Endothelial cell of umbilical vein (primary cell): ENCODE measurements at regions not wholly inside any gene's neighbourhood (a gene's known extent, or its start where the extent isn't known, plus 50 kb on each side); places are given as distances from the start of the nearest gene placed in this dataset.

ENCODE experiments used
- BruUV-seq: library from RNA; stranded (reverse); fragments of 400-500 nt; replicated peaks from 2 replicates; lab custom pipeline; 2021; lab: Mats Ljungman, UMichigan
- CTCF ChIA-PET: fragments of 300-600, 350-600 bp; sonication (Branson Sonifier 250); formaldehyde crosslinking; loops from one replicate; lab custom pipeline; 2021; ENCODE audit warnings: antibody characterized with exemption, inconsistent platforms; lab: Charles Lee
- POLR2A ChIA-PET: fragments of 300-600, 350-600 bp; sonication (Branson Sonifier 250); formaldehyde crosslinking; loops from one replicate; lab custom pipeline; 2021; ENCODE audit warnings: antibody characterized with exemption, inconsistent platforms; lab: Charles Lee
- DNase-seq: peaks from one replicate; pipeline ENCODE4 v3.0.0-alpha.2; 2011; ENCODE audit warnings: low read depth, low spot score
- FAIRE-seq: peaks from 2 replicates; lab custom pipeline; 2011; peaks lifted over from hg19 to GRCh38; lab: Jason Lieb, UNC
- H2AFZ ChIP-seq: 2 replicates; pipeline ENCODE4 v1.6.0; 2012; ENCODE audit warnings: low read depth, low read length, control low read depth, inconsistent platforms
- H3K27ac ChIP-seq: 2 replicates; pipeline ENCODE4 v1.5.1; 2011; ENCODE audit warnings: low read depth, mild to moderate bottlenecking, control low read depth, low read length, moderate library complexity; ENCODE audit not compliant: insufficient read depth
- H3K27me3 ChIP-seq, 2 experiments: 2 replicates each; pipeline versions ENCODE4 v1.6.0 to v1.6.1; 2011; ENCODE audit warnings: low read length in 2 of 2, mixed read lengths in 1 of 2; ENCODE audit not compliant: control insufficient read depth in 2 of 2, insufficient read depth in 2 of 2
- H3K36me3 ChIP-seq, 2 experiments: 2 replicates in 1 of 2; 3 replicates in 1 of 2; pipeline ENCODE4 v1.5.1; 2011; ENCODE audit warnings: low read length in 2 of 2, mild to moderate bottlenecking in 1 of 2, moderate library complexity in 1 of 2; ENCODE audit not compliant: control insufficient read depth in 2 of 2, insufficient read depth in 2 of 2; ENCODE audit errors: extremely low read depth in 1 of 2
- H3K4me1 ChIP-seq: 3 replicates; pipeline ENCODE4 v1.5.1; 2011; ENCODE audit warnings: mild to moderate bottlenecking, low read length; ENCODE audit not compliant: control insufficient read depth, insufficient read depth; ENCODE audit errors: extremely low read depth
- H3K4me2 ChIP-seq: 2 replicates; pipeline ENCODE4 v1.6.1; 2011; ENCODE audit warnings: low read length, control low read depth, mixed read lengths; ENCODE audit not compliant: insufficient read depth
- H3K4me3 ChIP-seq, 3 experiments: fragments of 200-600 bp in 1 of 3; sonication (generic), shearing (Covaris generic) in 1 of 3; replicated peaks in 1 of 3; 2 replicates each; pipeline ENCODE4 v1.5.1; 2011 to 2016; ENCODE audit warnings: control low read depth in 3 of 3, low read length in 3 of 3, mild to moderate bottlenecking in 2 of 3, inconsistent platforms in 1 of 3, low read depth in 1 of 3, moderate library complexity in 1 of 3; ENCODE audit not compliant: insufficient read depth in 1 of 3
- H3K79me2 ChIP-seq: 2 replicates; pipeline ENCODE4 v1.6.0; 2012; ENCODE audit warnings: low read length, inconsistent platforms; ENCODE audit not compliant: control insufficient read depth, insufficient read depth
- H3K9ac ChIP-seq: replicated peaks from 2 replicates; pipeline ENCODE3; 2011; ENCODE audit warnings: low read length, control low read depth; ENCODE audit not compliant: insufficient read depth; ENCODE audit errors: extremely low read depth
- H3K9me1 ChIP-seq: replicated peaks from 3 replicates; pipeline ENCODE4 v1.6.0; 2011; ENCODE audit warnings: mild to moderate bottlenecking, low read length; ENCODE audit not compliant: control insufficient read depth, insufficient read depth; ENCODE audit errors: extremely low read depth
- H3K9me3 ChIP-seq: replicated peaks from 2 replicates; pipeline ENCODE4 v1.5.1; 2012; ENCODE audit warnings: low read length, inconsistent platforms; ENCODE audit not compliant: control insufficient read depth, insufficient read depth
- H4K20me1 ChIP-seq: replicated peaks from 2 replicates; pipeline ENCODE3; 2011; ENCODE audit warnings: mild to moderate bottlenecking, low read length; ENCODE audit not compliant: control insufficient read depth, insufficient read depth; ENCODE audit errors: extremely low read depth
- EZH2 ChIP-seq: IDR thresholded peaks from 2 replicates; pipeline ENCODE4 v1.6.1; 2012; ENCODE audit warnings: borderline replicate concordance, low read depth, mild to moderate bottlenecking, moderate library complexity, low read length, inconsistent platforms; ENCODE audit not compliant: severe bottlenecking
- FOS ChIP-seq: IDR thresholded peaks from 2 replicates; pipeline ENCODE4 v1.6.1; 2011; ENCODE audit warnings: mild to moderate bottlenecking, low read length, moderate library complexity, borderline replicate concordance; ENCODE audit not compliant: insufficient read depth
- GATA2 ChIP-seq: IDR thresholded peaks from 2 replicates; pipeline ENCODE4 v1.7.0; 2011; ENCODE audit warnings: low read depth, mild to moderate bottlenecking, moderate library complexity, mixed read lengths, low read length; ENCODE audit not compliant: insufficient read length, insufficient read depth
- JUN ChIP-seq: IDR thresholded peaks from 2 replicates; pipeline ENCODE4 v1.6.1; 2011; ENCODE audit warnings: borderline replicate concordance, low read depth; ENCODE audit not compliant: insufficient read length, insufficient read depth
- MYC ChIP-seq: IDR thresholded peaks from one replicate; pipeline ENCODE4 v1.6.1; 2011; ENCODE audit warnings: mild to moderate bottlenecking, low read depth, low read length
- POLR2A ChIP-seq: IDR thresholded peaks from 2 replicates; pipeline ENCODE4 v1.6.1; 2012; ENCODE audit warnings: low read depth, mild to moderate bottlenecking, control low read depth, low read length
- POLR2AphosphoS5 ChIP-seq: IDR thresholded peaks from 2 replicates; pipeline ENCODE4 v1.6.1; 2012; ENCODE audit warnings: low read depth, mild to moderate bottlenecking, control low read depth, low read length, moderate library complexity; ENCODE audit not compliant: insufficient read depth
- dilution Hi-C: fragments of 300-500 bp; cut with MboI; formaldehyde crosslinking; loops from one replicate; pipeline ENCODE4 v1.15.0; 2019; ENCODE audit warnings: low sequenced_read_pairs; ENCODE audit not compliant: extremely low pct_ligation_motif_present
- intact Hi-C: fragments of 100-400 bp; cut with micrococcal nuclease; formaldehyde crosslinking; loops from one replicate; pipeline ENCODE4 v1.10.0; 2022
- TF ChIP-seq, protein P1 (sequence below), 2 donors: IDR thresholded peaks; 1 replicate in 1 of 2; 2 replicates in 1 of 2; pipeline ENCODE4 v1.5.1; 2011; ENCODE audit warnings: low read length in 2 of 2, mild to moderate bottlenecking in 2 of 2, moderate library complexity in 2 of 2, control low read depth in 1 of 2, inconsistent platforms in 1 of 2, low read depth in 1 of 2; ENCODE audit not compliant: insufficient read depth in 1 of 2; ENCODE audit errors: extremely low read depth in 1 of 2
- TF ChIP-seq, protein P2 (sequence below): IDR thresholded peaks from 2 replicates; pipeline ENCODE4 v1.6.1; 2011; ENCODE audit not compliant: insufficient read depth, insufficient read length

DNA sequence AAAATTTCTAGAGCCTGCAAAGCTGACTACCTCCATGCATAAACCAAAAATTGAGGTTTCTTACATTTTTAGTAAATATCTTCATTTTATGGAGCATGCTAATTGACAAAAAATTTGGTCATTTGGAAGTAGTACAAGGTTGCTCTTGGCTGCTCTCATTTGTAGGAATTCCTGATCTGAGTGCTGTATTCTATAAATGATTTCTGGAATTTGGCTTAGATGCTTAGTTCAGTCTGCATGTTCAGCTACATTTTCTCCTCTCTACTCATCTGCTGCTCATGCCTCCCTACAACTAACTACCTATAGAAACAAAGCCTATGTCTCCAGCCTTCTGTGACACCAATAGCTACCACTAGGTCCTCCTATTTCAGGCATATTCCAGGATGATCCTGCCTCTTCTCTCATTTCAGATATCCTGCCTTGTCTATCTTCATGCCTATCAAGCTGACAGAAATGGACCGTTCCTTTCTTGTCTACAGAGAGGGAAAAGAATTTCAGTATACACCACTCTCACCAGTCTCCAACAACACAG lies 901.1 kb downstream of the TBL1XR1 start:
- no peaks in the 10 kb centered on the region for H3K79me2 ChIP-seq
- H2AFZ ChIP-seq = no peak overlapping the region
- BruUV-seq = no TSS peak
- no peaks in the 10 kb centered on the region for H3K9me3 ChIP-seq
- no peak for FAIRE-seq
- H3K4me2 ChIP-seq = no peak overlapping the region
- POLR2A ChIA-PET = no interaction called here
- H3K27ac ChIP-seq = no peak overlapping the region
- H3K27me3 ChIP-seq = no peaks in the 10 kb centered on the region
- no peaks in the 10 kb centered on the region for H3K9me1 ChIP-seq
- CTCF ChIA-PET = interaction anchor here (1.3 kb wide), 1 partner anchor 8 kb away, joined by 3 read pairs; no protein-coding TSS in a partner anchor
- no peaks in the 10 kb centered on the region for H4K20me1 ChIP-seq
- H3K4me3 ChIP-seq = no peak overlapping the region
- H3K36me3 ChIP-seq = no peaks in the 10 kb centered on the region
- no peak overlapping the region for H3K9ac ChIP-seq
- TF ChIP-seq, protein P1, sequence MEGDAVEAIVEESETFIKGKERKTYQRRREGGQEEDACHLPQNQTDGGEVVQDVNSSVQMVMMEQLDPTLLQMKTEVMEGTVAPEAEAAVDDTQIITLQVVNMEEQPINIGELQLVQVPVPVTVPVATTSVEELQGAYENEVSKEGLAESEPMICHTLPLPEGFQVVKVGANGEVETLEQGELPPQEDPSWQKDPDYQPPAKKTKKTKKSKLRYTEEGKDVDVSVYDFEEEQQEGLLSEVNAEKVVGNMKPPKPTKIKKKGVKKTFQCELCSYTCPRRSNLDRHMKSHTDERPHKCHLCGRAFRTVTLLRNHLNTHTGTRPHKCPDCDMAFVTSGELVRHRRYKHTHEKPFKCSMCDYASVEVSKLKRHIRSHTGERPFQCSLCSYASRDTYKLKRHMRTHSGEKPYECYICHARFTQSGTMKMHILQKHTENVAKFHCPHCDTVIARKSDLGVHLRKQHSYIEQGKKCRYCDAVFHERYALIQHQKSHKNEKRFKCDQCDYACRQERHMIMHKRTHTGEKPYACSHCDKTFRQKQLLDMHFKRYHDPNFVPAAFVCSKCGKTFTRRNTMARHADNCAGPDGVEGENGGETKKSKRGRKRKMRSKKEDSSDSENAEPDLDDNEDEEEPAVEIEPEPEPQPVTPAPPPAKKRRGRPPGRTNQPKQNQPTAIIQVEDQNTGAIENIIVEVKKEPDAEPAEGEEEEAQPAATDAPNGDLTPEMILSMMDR (IDR thresholded peaks at IDR 0.05; ENCODE audit: extremely low read depth in 1 of 2, insufficient read depth in 1 of 2, low read depth in 1 of 2, low read length in 2 of 2) = no peak
- TF ChIP-seq, protein P2, sequence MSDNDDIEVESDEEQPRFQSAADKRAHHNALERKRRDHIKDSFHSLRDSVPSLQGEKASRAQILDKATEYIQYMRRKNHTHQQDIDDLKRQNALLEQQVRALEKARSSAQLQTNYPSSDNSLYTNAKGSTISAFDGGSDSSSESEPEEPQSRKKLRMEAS = no peak
- TF ChIP-seq EZH2 (no peak), FOS (no peak), POLR2A (no peak), JUN (no peak), GATA2 (no peak), MYC (no peak), POLR2AphosphoS5 (no peak)
- no peak for DNase-seq
- dilution Hi-C loops (no loop called here), intact Hi-C loops (no loop called here)
- no peaks in the 10 kb centered on the region for H3K4me1 ChIP-seq
